SK-N-SH (cell line): ENCODE measurements at regions not wholly inside any gene's neighbourhood (a gene's known extent, or its start where the extent isn't known, plus 50 kb on each side); places are given as distances from the start of the nearest gene placed in this dataset.

ENCODE experiments used
- CTCF ChIA-PET: fragments of 300-600, 350-600 bp; formaldehyde crosslinking; extraction: SDS; loops from one replicate; lab custom pipeline; 2021; lab: Yijun Ruan, JAX
- POLR2A ChIA-PET: fragments of 350-600 bp; sonication (Branson Sonifier 250); formaldehyde crosslinking; extraction: SDS; loops from one replicate; lab custom pipeline; 2020; ENCODE audit warnings: antibody characterized with exemption, inconsistent platforms; lab: Yijun Ruan, JAX
- DNase-seq: peaks from one replicate; pipeline ENCODE4 v3.0.0; 2012
- H2AFZ ChIP-seq: fragments of 200-600 bp; sonication (generic); 2 replicates; pipeline ENCODE4 v1.8.1; 2016; ENCODE audit warnings: antibody characterized with exemption, mild to moderate bottlenecking, low read depth
- H3F3A ChIP-seq: fragments of 200-600 bp; sonication (generic); replicated peaks from 2 replicates; pipeline ENCODE3; 2016; ENCODE audit warnings: antibody characterized with exemption, mild to moderate bottlenecking; ENCODE audit not compliant: insufficient read depth
- H3K27ac ChIP-seq, 2 experiments: fragments of 200-500 bp in 1 of 2; fragments of 200-600 bp in 1 of 2; sonication (Bioruptor generic) in 1 of 2; sonication (generic), shearing (Covaris generic) in 1 of 2; 2 replicates each; pipeline versions ENCODE4 v1.5.1 to v1.6.1; 2014 to 2016; ENCODE audit warnings: low read depth in 2 of 2, inconsistent platforms in 1 of 2, low read length in 1 of 2, mild to moderate bottlenecking in 1 of 2, mixed read lengths in 1 of 2
- H3K27me3 ChIP-seq: fragments of 200-600 bp; sonication (generic), shearing (Covaris generic); 2 replicates; pipeline ENCODE4 v1.6.1; 2016; ENCODE audit warnings: mixed run types; ENCODE audit not compliant: insufficient read depth
- H3K36me3 ChIP-seq, 2 experiments: fragments of 200-500 bp in 1 of 2; fragments of 200-600 bp in 1 of 2; sonication (Bioruptor generic) in 1 of 2; sonication (generic) in 1 of 2; replicated peaks in 1 of 2; 2 replicates each; pipeline versions ENCODE3 to v1.5.1; 2014 to 2016; ENCODE audit warnings: low read length in 1 of 2, mild to moderate bottlenecking in 1 of 2; ENCODE audit not compliant: insufficient read depth in 2 of 2, control insufficient read depth in 1 of 2
- H3K4me1 ChIP-seq, 2 experiments: fragments of 200-500 bp in 1 of 2; fragments of 200-600 bp in 1 of 2; sonication (Bioruptor generic) in 1 of 2; sonication (generic), shearing (Covaris generic) in 1 of 2; 2 replicates each; pipeline versions ENCODE4 v1.5.1 to v1.6.1; 2014 to 2016; ENCODE audit warnings: low read depth in 1 of 2, low read length in 1 of 2, mixed run types in 1 of 2; ENCODE audit not compliant: insufficient read depth in 2 of 2, control insufficient read depth in 1 of 2
- H3K4me2 ChIP-seq: fragments of 200-600 bp; sonication (generic), shearing (Covaris generic); 2 replicates; pipeline ENCODE4 v1.6.1; 2017; ENCODE audit warnings: mixed run types
- H3K4me3 ChIP-seq, 2 experiments: fragments of 200-500 bp in 1 of 2; fragments of 200-600 bp in 1 of 2; sonication (Bioruptor generic) in 1 of 2; sonication (generic), shearing (Covaris generic) in 1 of 2; 2 replicates each; pipeline versions ENCODE4 v1.5.1 to v1.8.1; 2014 to 2016; ENCODE audit warnings: low read depth in 2 of 2, inconsistent platforms in 1 of 2, low read length in 1 of 2, mild to moderate bottlenecking in 1 of 2, mixed read lengths in 1 of 2, moderate library complexity in 1 of 2
- H3K79me2 ChIP-seq: fragments of 200-600 bp; sonication (generic); 2 replicates; pipeline ENCODE4 v1.8.1; 2017; ENCODE audit warnings: mild to moderate bottlenecking; ENCODE audit not compliant: insufficient read depth
- H3K9ac ChIP-seq: fragments of 200-600 bp; sonication (generic); 2 replicates; pipeline ENCODE4 v1.6.1; 2017; ENCODE audit warnings: mixed run types
- H3K9me2 ChIP-seq: fragments of 200-600 bp; sonication (generic); 2 replicates; pipeline ENCODE4 v1.6.1; 2017; ENCODE audit warnings: mixed run types
- H3K9me3 ChIP-seq: fragments of 200-600 bp; sonication (generic); 2 replicates; pipeline ENCODE4 v1.6.1; 2017; ENCODE audit warnings: mixed run types, mild to moderate bottlenecking, moderate library complexity
- H4K20me1 ChIP-seq: fragments of 200-600 bp; sonication (generic); 2 replicates; pipeline ENCODE4 v1.6.1; 2017; ENCODE audit warnings: mild to moderate bottlenecking, mixed run types; ENCODE audit not compliant: insufficient read depth
- ELF1 ChIP-seq: IDR thresholded peaks from 2 replicates; pipeline ENCODE4 v1.4.0; 2012
- EP300 ChIP-seq, 2 experiments: IDR thresholded peaks; 2 replicates each; pipeline versions ENCODE4 v1.4.0 to v1.6.1; 2012; ENCODE audit warnings: borderline replicate concordance in 1 of 2, low read depth in 1 of 2, low read length in 1 of 2
- EZH2phosphoT487 ChIP-seq: fragments of 200-600 bp; sonication (generic); IDR thresholded peaks from 2 replicates; pipeline ENCODE4 v1.6.1; 2017; ENCODE audit warnings: low read depth, mixed run types, mild to moderate bottlenecking, antibody characterized with exemption, moderate library complexity, borderline replicate concordance
- FOSL2 ChIP-seq: IDR thresholded peaks from 2 replicates; pipeline ENCODE4 v1.4.0; 2012; ENCODE audit warnings: low read depth, mild to moderate bottlenecking, moderate library complexity, borderline replicate concordance
- FOXJ3 ChIP-seq: sonication (generic); formaldehyde crosslinking; IDR thresholded peaks from 2 replicates; pipeline ENCODE4 v1.5.1; 2020; ENCODE audit warnings: mild to moderate bottlenecking, missing genetic modification reagents
- GATA2 ChIP-seq: sonication (generic); formaldehyde crosslinking; IDR thresholded peaks from 2 replicates; pipeline ENCODE4 v1.5.0; 2020; ENCODE audit warnings: mild to moderate bottlenecking, missing genetic modification reagents
- IRF3 ChIP-seq: fragments of 150-350 bp; IDR thresholded peaks from 2 replicates; pipeline ENCODE4 v1.6.1; 2016; ENCODE audit warnings: mild to moderate bottlenecking, low read depth, low read length
- JUND ChIP-seq: IDR thresholded peaks from 2 replicates; pipeline ENCODE4 v1.4.0; 2012
- MEF2A ChIP-seq: IDR thresholded peaks from 2 replicates; pipeline ENCODE4 v1.4.0; 2012; ENCODE audit warnings: low read depth, borderline replicate concordance
- MXI1 ChIP-seq: IDR thresholded peaks from 2 replicates; pipeline ENCODE4 v1.6.1; 2012; ENCODE audit warnings: mild to moderate bottlenecking, low read depth, low read length, improper control_type of control experiment
- NFIC ChIP-seq: IDR thresholded peaks from 2 replicates; pipeline ENCODE4 v1.4.0; 2012; ENCODE audit warnings: borderline replicate concordance
- RXRA ChIP-seq: IDR thresholded peaks from 2 replicates; pipeline ENCODE4 v1.4.0; 2012; ENCODE audit warnings: low read depth, mild to moderate bottlenecking, borderline replicate concordance
- SIN3A ChIP-seq: IDR thresholded peaks from 2 replicates; pipeline ENCODE4 v1.6.1; 2012; ENCODE audit warnings: low read depth, mild to moderate bottlenecking, low read length, moderate library complexity, borderline replicate concordance
- ZBTB33 ChIP-seq: IDR thresholded peaks from 2 replicates; pipeline ENCODE4 v1.4.0; 2012; ENCODE audit warnings: low read depth, borderline replicate concordance
- WGBS: methylation state at CpG from one replicate; pipeline ENCODE4 v1.1.6; 2017; ENCODE audit warnings: low lambda C conversion rate; 5-methylcytosine and 5-hydroxymethylcytosine counted together
- TF ChIP-seq, protein P1 (sequence below): IDR thresholded peaks from 2 replicates; pipeline ENCODE4 v1.6.1; 2012; ENCODE audit warnings: mild to moderate bottlenecking, low read depth, low read length, moderate library complexity

GRCh38 chr15:47470983-47471382 lies 246.3 kb upstream of the SEMA6D start:
- no peak overlapping the region for H3K9ac ChIP-seq
- 77% methylated on average over 4 of the region's 4 CpGs for WGBS
- no peaks in the 10 kb centered on the region for H3K27me3 ChIP-seq
- no peak overlapping the region for H2AFZ ChIP-seq
- TF ChIP-seq SIN3A (no peak), ZBTB33 (no peak), NFIC (no peak), FOSL2 (no peak), IRF3 (no peak), EZH2phosphoT487 (no peak), EP300 (IDR thresholded peaks at IDR 0.05; ENCODE audit: borderline replicate concordance in 1 of 2, low read depth in 1 of 2, low read length in 1 of 2) (no peak), MXI1 (no peak), GATA2 (CRISPR knock-in tag) (no peak), JUND (no peak), MEF2A (no peak), FOXJ3 (CRISPR knock-in tag) (no peak), RXRA (no peak), ELF1 (no peak)
- TF ChIP-seq, protein P1, sequence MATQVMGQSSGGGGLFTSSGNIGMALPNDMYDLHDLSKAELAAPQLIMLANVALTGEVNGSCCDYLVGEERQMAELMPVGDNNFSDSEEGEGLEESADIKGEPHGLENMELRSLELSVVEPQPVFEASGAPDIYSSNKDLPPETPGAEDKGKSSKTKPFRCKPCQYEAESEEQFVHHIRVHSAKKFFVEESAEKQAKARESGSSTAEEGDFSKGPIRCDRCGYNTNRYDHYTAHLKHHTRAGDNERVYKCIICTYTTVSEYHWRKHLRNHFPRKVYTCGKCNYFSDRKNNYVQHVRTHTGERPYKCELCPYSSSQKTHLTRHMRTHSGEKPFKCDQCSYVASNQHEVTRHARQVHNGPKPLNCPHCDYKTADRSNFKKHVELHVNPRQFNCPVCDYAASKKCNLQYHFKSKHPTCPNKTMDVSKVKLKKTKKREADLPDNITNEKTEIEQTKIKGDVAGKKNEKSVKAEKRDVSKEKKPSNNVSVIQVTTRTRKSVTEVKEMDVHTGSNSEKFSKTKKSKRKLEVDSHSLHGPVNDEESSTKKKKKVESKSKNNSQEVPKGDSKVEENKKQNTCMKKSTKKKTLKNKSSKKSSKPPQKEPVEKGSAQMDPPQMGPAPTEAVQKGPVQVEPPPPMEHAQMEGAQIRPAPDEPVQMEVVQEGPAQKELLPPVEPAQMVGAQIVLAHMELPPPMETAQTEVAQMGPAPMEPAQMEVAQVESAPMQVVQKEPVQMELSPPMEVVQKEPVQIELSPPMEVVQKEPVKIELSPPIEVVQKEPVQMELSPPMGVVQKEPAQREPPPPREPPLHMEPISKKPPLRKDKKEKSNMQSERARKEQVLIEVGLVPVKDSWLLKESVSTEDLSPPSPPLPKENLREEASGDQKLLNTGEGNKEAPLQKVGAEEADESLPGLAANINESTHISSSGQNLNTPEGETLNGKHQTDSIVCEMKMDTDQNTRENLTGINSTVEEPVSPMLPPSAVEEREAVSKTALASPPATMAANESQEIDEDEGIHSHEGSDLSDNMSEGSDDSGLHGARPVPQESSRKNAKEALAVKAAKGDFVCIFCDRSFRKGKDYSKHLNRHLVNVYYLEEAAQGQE = no peak
- TF ChIP-seq, all 33 proteins: peak for 0
- ChIA-PET POLR2A (no interaction called here), CTCF (interaction anchor here (1.0 to 1.3 kb wide), 6 partner anchors 13 to 519 kb away, joined by 3 to 9 read pairs (median 4); no protein-coding TSS in a partner anchor)
- Histone ChIP-seq H3K79me2 (no peaks in the 10 kb centered on the region), H3K4me2 (no peak overlapping the region), H3K9me3 (no peaks in the 10 kb centered on the region), H3K9me2 (no peaks in the 10 kb centered on the region), H3K4me3 (no peak overlapping the region), H3F3A (peaks cover 6% of the 10 kb centered on the region), H4K20me1 (no peaks in the 10 kb centered on the region), H3K4me1 (peaks cover 2 to 7% of the 10 kb centered on the region in 2 experiments; a peak in 2 of 4 replicates), H3K27ac (no peak overlapping the region), H3K36me3 (no peaks in the 10 kb centered on the region)
- no peak for DNase-seq
